ENCODE measurements at regions not wholly inside any gene's neighbourhood (a gene's known extent, or its start where the extent isn't known, plus 50 kb on each side); places are given as distances from the start of the nearest gene placed in this dataset.
"Not testable (repeated sequence)": the region's sequence is repeated elsewhere in the genome, so short reads cannot be mapped to it uniquely, and the experiment has no call there.

GRCh38 chr1:172839639-172840038, 180.7 kb downstream of the FASLG start:
- DNase-seq = not testable (repeated sequence)

GRCh38 chr1:172843444-172843843, 184.5 kb downstream of the FASLG start:
- DNase-seq = no peak

- DNase-seq = peak; percentile 49 to 58
These were observed 186.5 kb downstream of the FASLG start for GRCh38 chr1:172845371-172845770.

GRCh38 chr1:172845865-172846264, 187.0 kb downstream of the FASLG start:
- DNase-seq = no peak

GRCh38 chr1:172847814-172848213, 188.9 kb downstream of the FASLG start:
- DNase-seq = not testable (repeated sequence)

- no peak for DNase-seq
These were observed 190.8 kb downstream of the FASLG start for GRCh38 chr1:172849653-172850052.

GRCh38 chr1:172851077-172851476, 192.2 kb downstream of the FASLG start:
- DNase-seq = no peak

GRCh38 chr1:172851856-172852255, 193.0 kb downstream of the FASLG start:
- no peak for DNase-seq

- not testable (repeated sequence) for DNase-seq
These were observed 194.8 kb downstream of the TNFSF18 start for GRCh38 chr1:172855983-172856382.

- DNase-seq = no peak
These were observed 187.7 kb downstream of the TNFSF18 start for GRCh38 chr1:172863031-172863430.

GRCh38 chr1:172867216-172867818, 183.4 kb downstream of the TNFSF18 start:
- DNase-seq = no peak

GRCh38 chr1:172870901-172871606, 179.7 kb downstream of the TNFSF18 start:
- DNase-seq = no peak

- DNase-seq = no peak
These were observed 175.8 kb downstream of the TNFSF18 start for GRCh38 chr1:172874950-172875349.

GRCh38 chr1:172875892-172876291, 174.8 kb downstream of the TNFSF18 start:
- no peak for DNase-seq

GRCh38 chr1:172882385-172882784, 168.4 kb downstream of the TNFSF18 start:
- DNase-seq = no peak

GRCh38 chr1:172882791-172883386, 167.9 kb downstream of the TNFSF18 start:
- DNase-seq = no peak

GRCh38 chr1:172883387-172883791, 167.4 kb downstream of the TNFSF18 start:
- no peak for DNase-seq

- no peak for DNase-seq
These were observed 166.9 kb downstream of the TNFSF18 start for GRCh38 chr1:172883844-172884243.

- no peak for DNase-seq
These were observed 165.3 kb downstream of the TNFSF18 start for GRCh38 chr1:172885411-172885810.

- DNase-seq = no peak
These were observed 164.8 kb downstream of the TNFSF18 start for GRCh38 chr1:172885971-172886370.

- DNase-seq = no peak
These were observed 163.6 kb downstream of the TNFSF18 start for GRCh38 chr1:172887162-172887561.

- DNase-seq = no peak
These were observed 157.4 kb downstream of the TNFSF18 start for GRCh38 chr1:172893146-172893841.

GRCh38 chr1:172894349-172895049, 156.2 kb downstream of the TNFSF18 start:
- no peak for DNase-seq
